Epithelial cell of esophagus (primary cell): ENCODE measurements at regions not wholly inside any gene's neighbourhood (a gene's known extent, or its start where the extent isn't known, plus 50 kb on each side); places are given as distances from the start of the nearest gene placed in this dataset.

Experiments used
- DNase-seq: peaks from one replicate; pipeline ENCODE4 v3.0.0; 2010; ENCODE audit warnings: low read depth
- H3K4me3 ChIP-seq: 2 replicates; pipeline ENCODE4 v1.5.1; 2011; ENCODE audit warnings: mild to moderate bottlenecking, low read length, control low read depth
- TF ChIP-seq, protein P1 (sequence below): IDR thresholded peaks from 2 replicates; pipeline ENCODE4 v1.5.1; 2011; ENCODE audit warnings: low read depth, mild to moderate bottlenecking, low read length, control low read depth, inconsistent platforms; ENCODE audit not compliant: insufficient read depth; ENCODE audit errors: missing control alignments

DNA sequence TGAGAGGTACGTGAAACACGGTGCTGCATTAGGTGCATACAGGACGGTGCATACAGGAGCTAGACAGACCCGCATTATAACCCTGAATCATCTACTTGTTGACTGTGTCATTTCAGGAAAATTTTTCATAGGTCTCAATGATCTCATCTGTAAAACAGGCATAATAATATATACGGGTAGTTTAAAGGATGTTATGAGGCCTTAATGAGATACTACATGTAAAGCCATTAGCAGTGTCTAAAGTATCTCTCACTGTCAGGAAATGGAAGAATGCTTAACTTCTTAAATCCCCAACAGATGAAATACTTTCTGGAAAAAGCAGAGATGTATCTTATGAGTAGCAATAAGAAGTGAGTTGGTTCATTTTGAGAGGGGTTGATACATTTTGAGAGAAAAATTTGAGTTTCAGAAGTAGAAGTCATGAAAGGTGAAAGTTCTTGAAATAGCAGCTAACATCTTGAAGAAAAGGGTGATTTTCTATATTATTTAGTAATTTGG is 669.6 kb downstream of the PTPRC start:
- TF ChIP-seq, protein P1, sequence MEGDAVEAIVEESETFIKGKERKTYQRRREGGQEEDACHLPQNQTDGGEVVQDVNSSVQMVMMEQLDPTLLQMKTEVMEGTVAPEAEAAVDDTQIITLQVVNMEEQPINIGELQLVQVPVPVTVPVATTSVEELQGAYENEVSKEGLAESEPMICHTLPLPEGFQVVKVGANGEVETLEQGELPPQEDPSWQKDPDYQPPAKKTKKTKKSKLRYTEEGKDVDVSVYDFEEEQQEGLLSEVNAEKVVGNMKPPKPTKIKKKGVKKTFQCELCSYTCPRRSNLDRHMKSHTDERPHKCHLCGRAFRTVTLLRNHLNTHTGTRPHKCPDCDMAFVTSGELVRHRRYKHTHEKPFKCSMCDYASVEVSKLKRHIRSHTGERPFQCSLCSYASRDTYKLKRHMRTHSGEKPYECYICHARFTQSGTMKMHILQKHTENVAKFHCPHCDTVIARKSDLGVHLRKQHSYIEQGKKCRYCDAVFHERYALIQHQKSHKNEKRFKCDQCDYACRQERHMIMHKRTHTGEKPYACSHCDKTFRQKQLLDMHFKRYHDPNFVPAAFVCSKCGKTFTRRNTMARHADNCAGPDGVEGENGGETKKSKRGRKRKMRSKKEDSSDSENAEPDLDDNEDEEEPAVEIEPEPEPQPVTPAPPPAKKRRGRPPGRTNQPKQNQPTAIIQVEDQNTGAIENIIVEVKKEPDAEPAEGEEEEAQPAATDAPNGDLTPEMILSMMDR: no peak
- DNase-seq: no peak
- no peak overlapping the region for H3K4me3 ChIP-seq

DNA sequence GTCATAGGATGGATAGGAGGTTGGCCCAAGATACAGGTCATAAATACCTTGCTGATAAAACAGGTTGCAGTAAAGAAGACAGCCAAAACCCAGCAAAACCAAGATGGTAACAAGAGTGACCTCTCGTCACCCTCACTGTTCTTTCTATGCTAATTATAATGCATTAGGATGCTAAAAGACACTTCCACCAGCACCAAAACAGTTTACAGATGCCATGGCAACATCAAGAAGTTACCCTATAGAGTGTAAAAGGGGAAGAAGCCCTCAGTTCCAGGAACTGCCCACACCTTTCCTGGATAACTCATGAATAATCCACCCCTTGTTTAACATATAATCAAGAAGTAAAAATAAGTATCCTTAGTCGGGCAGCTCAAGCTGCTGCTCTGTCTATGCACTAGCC is 671.9 kb downstream of the PTPRC start:
- TF ChIP-seq, protein P1: no peak
- no peak for DNase-seq

DNA sequence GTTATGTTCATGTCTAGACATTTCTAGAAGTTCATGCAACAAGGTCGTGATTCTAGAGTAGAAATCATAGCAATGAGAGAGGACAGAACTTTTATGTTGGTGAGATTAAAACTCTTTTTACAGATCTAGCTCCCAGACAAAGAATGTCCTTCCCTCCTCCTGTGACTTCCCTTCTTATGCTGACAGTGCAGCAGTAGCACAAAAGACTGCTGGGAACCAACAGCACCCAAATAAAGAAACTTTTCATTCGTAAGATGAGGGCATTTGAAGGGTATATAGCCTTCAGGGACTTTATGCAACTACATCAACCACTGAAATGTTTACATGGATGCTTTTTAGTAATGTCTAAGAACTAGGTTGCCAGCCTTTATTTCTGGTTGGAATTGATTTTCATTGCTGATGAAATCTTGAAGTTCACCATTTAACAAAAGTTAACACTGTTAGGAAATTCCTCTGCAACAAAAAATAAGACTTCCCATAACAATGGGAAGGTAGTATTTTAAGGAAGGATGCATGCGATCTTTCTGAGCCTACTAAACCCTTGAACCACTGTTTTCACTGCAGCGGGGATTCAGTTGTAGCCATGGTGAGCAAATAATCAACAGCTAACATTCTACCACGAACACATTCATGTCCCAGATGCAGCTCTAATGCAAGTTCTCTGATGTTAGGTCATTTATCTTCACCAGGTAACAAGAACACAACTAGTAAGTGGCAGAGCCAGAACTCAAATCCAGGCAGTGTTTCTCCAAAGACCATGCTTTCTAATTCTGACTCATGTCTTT is 672.8 kb downstream of the PTPRC start:
- TF ChIP-seq, protein P1: no peak
- DNase-seq: no peak
- H3K4me3 ChIP-seq: no peak overlapping the region

More for the DNA sequence above, 671.9 kb downstream of the PTPRC start:
- no peak overlapping the region for H3K4me3 ChIP-seq

DNA sequence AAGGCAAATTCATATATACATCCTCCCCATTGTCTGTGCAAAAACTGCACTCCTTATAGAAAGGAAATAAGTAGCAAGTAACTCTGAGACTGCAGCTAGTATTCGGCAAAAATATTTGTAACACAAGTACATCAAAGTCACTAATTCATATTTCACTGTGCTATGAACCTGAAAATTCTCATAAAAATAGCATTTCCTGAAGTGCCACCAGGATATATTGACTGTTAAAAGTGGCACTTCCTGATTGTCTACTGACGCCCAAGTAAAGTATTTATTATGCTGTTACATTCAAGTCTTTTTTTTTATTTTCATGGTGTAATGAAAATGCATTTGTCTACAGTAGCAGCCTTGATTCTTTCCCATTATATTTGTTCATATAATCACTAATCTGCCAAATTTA is 673.8 kb downstream of the PTPRC start:
- H3K4me3 ChIP-seq: no peak overlapping the region
- DNase-seq: no peak
- TF ChIP-seq, protein P1: no peak

DNA sequence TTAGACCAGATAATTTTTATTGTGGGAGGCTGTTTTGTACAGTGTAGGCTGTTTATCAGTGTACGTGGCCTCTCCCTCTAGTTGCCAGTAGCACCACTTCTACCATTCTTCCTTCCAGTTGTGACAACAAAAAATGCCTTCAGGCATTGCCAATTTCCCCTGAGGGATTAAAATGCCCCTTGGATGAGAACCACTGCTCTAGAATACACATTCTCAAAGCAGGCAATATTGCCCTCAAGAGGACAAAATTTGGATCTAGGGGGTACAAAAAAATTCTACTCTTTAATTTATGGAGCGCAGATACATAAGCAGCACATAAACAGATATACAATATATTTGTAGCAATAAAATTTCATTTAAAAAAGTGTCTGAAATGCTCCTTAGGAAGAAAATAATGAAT is 674.6 kb downstream of the PTPRC start:
- DNase-seq: no peak
- TF ChIP-seq, protein P1: no peak
- H3K4me3 ChIP-seq: no peak overlapping the region

DNA sequence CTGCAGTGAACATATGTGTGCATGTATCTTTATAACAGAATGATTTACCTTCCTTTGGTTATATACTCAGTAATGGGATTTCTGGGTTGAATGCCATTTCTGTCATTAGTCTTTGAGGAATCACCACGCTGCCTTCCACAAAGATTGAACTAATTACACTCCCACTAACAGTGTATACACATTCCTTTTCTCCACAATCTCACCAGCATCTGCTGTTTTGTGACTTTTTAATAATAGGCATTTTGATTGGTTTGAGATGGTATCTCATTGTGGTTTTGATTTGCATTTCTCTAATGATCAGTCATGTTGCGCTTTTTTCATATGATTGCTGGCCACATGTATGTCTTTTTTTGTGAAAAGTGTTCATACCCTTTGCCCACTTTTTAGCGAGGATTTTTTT is 680.5 kb downstream of the PTPRC start:
- TF ChIP-seq, protein P1: no peak
- no peak for DNase-seq
- H3K4me3 ChIP-seq: no peak overlapping the region

DNA sequence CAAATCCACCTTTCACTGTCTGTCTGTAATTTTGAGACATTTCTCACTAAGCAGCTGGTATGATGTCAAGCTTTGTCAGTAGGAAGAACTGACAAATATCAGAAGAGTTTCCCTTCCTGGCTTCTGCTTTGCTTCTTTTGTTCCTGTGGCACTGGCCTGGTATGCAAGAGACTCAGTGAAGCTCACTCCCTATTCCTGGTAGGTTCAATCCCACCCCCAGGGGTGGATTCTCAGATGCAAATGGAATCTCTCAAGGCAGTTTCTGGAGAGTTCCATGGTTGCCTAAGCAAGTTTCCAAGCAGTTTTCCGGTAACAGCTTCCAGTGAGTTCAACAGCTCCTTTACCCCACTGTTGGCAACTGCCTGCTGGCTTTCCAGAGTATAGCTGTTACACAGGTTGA is 683.4 kb downstream of the PTPRC start:
- DNase-seq: no peak
- H3K4me3 ChIP-seq: no peak overlapping the region
- TF ChIP-seq, protein P1: no peak
